Activated CD8-positive, alpha-beta memory T cell treated with anti-CD3 and anti-CD28 coated beads for 1 hour (primary cell): ENCODE measurements at regions not wholly inside any gene's neighbourhood (a gene's known extent, or its start where the extent isn't known, plus 50 kb on each side); places are given as distances from the start of the nearest gene placed in this dataset.
"Not testable (repeated sequence)": the region's sequence is repeated elsewhere in the genome, so short reads cannot be mapped to it uniquely, and the experiment has no call there.

ENCODE experiments used
- DNase-seq, 2 donors: peaks; one replicate each; pipeline ENCODE4 v3.0.0-alpha.2; 2020; ENCODE audit warnings: low read depth in 1 of 2; ENCODE audit errors: extremely low read depth in 1 of 2

DNA sequence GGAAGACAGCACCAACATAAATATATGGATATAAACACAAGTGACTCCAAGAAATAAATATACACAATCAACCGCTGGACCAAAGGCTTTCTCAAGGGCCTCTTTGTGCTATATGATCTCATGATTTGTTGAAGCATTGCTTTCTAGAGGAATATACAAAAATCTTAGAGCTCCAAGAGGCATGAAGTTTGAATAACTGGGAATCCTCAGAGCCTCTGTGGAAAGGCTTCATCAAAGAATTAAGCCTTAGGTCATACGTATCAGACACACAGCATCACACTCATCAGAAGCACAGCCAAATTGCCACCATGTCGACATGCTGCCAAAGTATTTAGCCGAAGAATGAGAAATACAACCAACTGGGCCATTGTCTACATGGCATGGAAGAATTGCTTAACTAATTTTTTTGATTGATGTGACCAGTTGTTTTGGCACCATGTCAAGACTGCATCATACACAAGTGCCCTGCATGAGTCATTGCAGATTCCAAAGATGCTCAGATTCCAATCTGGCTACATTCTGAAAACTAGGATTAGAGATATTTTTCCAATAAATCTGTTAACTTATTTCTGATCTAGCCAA, 860.6 kb upstream of the ZEB2 start:
- DNase-seq, result no peak

DNA sequence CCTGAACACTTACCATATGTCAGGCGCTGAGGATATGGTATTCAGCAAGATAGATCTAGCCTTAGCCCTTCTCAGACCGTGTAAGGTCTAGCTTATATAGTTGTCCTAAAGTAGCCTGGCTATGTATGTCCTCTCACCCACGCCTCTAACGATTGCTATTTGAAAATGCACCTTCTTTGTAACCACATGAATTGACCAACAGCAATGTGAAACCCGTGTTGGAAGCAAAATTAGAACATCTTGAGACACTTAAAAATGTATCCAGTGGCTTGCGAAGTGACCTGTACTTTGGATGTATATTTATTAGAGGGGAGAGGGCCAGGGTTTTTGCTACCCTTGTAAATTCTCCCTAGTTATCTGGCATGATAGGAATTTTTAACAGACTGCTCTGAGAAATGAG, 860.0 kb upstream of the ZEB2 start:
- DNase-seq, result no peak

DNA sequence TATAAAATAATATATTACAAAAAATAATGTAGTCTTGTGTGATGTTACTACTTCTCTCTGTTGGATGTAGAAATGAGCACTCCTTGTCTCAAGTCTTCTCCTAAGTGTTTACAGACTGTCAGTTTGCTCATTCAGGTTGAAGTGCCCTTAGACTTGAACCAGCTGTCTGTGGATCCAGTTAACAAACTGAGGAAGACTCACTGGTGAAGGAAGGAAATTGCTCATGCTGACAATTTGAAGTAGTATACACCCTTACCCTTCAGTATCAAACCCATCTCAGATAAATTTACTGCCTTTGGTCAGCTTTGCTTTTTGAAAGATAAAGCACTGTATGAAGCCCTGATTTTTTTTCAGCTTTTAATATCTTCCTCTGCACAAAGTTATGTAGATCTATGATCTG, 854.2 kb upstream of the ZEB2 start:
- DNase-seq, result no peak

DNA sequence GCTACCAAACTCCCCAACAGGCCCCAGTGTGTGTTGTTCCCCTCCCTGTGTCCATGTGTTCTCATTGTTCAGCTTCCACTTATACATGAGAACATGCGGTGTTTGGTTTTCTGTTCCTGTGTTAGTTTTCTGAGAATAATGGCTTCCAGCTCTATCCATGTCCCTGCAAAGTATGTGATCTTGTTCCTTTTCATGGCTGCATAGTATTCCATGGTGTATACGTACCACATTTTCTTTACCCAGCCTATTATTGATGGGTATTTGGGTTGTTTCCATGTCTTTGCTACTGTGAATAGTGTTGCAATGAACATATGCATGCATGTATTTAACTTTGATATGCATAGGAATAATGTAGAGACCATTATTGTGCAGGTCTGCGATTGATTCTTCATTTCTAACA, 847.4 kb upstream of the ZEB2 start:
- DNase-seq, result not testable (repeated sequence)

DNA sequence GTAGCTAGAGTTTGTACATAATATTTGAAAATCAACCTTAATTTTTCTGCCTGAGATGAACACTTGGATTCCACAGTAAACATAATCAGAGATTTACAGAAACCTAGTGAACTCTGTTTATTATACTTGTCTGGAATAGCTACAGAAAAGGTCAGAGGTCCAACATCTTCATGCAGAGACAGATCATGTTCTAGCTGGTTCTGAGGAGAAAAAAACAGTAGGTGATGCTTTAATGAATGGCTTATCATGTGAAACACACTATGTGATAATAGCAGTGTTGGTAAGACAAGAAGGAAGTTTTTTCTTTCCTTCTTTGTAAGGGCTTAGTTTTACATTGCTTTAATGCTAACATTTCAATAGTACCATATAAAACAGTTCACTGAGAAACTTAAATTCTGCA, 846.4 kb upstream of the ZEB2 start:
- DNase-seq, result no peak

DNA sequence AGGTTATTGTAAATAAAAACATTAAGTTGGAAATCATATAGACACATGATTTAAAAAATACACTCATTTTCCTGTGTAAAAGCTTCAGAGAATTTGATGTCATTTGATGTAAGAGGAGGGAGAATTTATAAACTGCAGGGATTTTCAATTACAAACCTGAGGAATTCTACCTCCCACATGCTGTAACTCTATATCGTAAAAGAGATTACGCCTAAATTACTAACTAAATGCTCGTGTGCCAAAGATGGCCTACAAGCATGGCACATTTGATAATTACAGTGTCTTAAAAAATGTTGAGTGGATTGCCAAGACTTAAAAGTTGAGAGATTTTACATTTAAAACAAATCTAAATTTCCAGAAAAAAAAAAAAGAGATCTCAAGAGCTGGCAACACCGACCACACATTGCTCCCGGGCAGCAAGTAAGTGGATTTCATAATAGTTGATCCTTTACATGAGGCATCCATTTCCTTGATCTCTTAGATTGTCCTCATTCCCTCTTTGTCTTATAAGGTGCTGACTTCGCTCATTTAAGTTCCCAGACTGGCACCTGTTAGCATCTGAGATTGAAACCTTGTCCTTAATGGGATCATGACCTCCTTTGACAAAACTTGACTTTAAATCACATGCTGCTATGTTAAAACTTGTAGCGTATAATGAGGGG, 840.3 kb upstream of the ZEB2 start:
- DNase-seq, result no peak

DNA sequence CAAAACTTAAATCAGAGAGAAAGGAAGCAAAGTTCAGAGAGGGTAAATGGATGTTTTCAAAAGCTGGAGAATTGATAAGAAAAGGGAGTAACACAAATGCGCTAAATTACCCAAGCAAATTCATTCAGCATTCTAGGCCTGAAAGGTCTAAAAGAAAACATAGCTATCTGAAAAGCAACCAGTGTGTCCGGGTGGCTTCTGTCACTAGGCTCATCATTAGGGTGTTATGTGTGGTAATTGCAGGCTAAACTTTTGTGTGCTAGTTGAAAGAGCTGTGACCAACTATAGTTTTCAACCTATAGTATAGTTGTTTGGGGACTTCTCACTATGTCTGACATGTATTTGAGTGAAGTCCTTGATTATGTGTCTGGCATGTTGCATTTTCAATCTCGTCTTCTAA, 839.6 kb upstream of the ZEB2 start:
- no peak for DNase-seq

DNA sequence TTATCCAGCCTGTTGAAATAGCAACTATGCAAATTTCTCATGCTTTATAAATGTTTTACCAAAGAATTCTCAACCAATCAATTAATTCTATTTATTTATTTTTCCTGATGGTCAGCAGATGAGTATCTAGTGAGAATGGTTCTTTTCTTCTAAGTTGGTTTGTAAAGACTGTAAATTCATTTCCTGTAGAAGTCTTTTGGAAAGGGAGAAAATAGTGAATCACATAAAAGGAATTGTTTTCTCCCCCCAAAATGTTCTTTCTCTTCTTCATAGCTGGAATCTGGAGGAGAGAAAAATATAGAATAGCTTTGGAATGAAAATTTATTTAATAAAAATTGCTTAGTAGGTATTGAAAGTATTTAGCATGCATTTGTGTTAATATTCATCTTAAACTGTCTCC, 836.1 kb upstream of the ZEB2 start:
- no peak for DNase-seq

DNA sequence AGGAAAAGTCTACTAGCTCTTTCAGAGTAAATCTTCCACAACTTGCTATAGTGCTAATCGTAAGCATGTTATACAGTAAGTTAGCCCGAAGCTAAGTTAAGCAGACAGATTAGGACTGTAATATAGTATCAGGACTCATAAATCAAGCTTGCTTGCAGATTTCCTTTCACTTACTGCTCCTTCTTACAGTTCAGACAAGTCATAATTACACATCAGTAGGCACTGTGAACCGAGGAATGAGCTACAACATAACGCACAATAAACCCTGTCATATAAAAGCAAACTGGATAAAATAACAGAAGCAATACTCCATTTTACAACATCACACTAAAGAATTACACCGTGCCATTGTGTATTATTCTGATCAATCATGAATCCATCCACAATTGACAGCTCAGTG, 832.6 kb upstream of the ZEB2 start:
- DNase-seq, result no peak

DNA sequence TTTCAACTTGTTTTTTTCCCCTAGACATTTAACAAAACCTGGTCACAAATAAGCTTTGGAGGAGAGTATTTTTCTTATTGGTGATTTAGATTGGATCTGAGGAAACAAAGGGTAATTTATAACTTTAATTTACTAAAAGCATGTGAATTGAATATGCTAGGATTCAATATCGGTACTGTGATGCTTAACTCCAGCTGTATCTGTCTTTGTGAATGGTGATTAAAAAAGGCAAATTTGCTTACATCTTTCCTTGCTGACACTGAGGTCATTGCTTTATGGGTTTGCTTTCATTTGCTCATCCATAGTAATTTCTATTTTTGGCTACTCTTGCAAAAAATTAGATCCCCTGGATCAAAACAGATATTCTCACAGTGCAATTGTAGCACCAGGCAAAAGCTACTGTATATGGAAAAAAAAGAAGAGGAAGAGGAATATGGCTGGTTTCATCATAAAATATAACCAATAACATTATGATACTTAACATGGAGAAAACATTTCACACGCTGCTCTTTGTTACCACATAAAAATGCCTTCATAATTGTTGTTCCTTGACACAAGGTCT, 832.0 kb upstream of the ZEB2 start:
- no peak for DNase-seq

DNA sequence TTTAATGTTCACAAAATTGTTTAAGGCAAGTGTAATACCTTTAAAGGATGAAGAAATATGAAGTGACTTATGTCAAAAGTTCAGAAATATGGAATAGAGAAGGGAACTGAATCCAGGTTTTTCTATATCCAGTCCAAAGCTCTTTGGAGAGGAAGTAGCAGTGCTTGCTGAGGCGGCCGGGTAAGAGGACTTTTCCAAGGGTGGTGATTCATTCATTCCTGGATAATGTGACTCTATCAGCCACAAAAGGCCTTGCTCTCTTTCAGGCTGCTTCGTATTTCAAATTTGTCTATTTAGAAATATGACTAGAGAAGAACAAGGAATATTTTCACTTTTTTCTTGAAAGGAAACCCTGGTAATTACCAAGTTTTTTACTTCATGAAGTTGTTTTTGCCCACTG, 830.1 kb upstream of the ZEB2 start:
- DNase-seq, result no peak

DNA sequence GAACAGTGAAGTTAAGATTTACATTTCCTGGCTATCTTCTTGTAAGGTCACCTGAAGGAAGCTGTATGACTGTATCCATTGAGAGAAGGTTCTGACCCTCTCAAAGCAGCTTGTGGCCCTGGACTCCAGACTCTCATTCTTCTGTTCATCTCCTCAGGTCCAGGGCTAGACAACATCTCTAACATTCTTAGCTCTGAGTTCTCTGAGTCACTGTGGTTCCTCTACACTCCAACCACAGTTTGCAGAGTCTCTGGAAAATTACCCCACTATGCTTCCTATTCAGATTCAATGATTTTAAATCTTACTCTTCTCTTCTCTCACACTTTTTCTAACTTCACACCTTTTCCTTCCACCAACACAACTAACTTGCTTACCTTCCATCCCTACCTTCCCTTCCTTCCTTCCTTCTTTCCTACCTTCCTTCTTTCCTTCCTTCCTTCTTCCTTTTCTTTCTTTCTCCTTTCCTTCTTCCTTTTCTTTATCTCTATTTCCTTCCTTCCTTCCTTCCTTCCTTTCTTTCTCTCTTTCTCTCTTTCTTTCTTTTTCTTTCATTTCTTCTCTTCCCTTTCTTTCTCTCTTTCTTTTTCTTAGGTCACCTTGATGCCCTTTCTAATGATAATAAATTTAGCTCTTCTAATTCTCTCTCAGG, 824.3 kb upstream of the ZEB2 start:
- DNase-seq, result no peak

DNA sequence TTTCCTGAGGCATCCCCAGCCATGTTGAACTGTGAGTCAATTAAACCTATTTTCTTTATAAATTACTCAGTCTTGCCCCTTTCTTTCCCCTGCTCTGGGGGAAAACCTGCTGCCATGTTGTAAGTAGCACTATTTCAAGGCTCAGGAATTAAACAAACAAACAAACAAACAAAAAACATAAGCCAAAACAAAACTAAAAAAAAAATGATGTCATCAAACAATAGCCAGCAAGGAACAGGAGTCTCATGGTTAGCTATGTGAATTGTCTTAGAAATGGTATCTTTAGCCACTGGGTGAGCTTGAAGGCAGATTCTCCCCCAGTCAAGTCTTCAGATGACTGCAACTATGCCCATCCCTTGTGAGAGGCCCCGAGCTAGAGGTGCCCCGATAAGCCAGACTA, 823.4 kb upstream of the ZEB2 start:
- DNase-seq, result no peak

DNA sequence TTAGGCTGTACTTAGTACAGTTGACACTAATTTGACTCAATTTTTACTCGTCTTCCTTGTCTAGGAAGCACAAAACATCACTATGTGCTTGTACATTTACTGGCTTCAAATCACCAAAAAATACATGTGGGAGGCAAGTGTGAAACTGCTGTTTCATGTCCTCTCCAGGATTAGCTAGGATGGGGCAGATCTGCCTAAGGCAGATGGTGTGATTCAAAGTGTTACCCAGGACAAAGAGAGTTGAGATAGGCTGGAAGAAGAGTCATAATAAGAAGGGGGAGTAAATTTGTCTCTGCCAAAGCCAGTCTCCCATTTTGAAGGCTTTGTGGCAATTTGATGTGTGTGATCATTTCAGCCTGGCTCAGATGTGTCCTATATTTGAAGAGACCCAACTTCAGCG, 821.6 kb upstream of the ZEB2 start:
- no peak for DNase-seq

DNA sequence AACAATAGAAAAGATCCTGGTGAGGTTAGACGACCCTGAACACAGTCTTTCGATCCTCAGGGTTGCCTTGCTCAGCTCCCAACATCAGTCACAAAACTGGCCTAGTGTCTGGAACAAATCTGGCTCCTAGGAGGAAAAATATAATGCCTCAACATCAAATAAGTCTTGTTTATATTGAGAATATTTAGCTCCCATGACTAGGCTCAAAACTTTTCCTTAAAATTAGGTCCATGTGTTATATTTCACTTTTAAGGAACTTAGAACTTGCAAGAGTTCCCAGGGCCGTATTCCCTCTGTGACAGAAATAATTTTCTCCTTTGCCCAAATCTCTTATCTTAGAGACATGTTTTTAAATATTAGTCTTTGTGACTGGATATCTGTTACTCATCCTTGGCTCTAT, 819.7 kb upstream of the ZEB2 start:
- DNase-seq, result no peak

DNA sequence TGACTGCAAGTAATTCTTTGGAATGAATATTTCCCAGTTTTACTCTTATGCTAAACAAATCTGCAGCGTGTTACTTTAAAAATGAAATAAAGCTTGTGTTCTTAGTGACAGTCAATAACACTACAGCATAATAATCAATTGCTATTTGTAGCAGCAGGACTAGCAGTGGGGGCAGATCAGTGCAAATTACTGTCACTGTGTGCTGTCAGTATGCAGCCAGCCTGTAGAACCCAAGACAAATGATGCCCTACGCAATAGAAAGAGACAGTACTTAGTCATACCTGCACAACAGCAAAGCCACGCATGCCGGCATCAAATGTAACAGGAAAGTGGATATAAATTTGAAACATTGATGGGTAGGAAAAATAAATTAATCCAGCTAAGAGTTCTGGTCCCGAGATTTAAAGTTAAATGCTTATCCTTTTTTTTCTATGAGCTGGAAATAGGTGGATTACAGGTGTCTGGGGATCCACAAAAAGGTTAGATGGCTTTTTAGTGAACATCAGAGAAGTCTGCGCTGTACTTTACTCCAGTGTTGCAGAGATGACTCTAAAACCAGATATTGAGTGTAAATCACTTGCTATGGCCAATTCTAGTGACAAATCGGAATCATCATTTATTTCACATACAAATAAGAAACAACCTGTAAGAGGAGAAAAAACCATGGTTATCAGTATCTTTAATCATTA, 812.4 kb upstream of the ZEB2 start:
- DNase-seq, result no peak

DNA sequence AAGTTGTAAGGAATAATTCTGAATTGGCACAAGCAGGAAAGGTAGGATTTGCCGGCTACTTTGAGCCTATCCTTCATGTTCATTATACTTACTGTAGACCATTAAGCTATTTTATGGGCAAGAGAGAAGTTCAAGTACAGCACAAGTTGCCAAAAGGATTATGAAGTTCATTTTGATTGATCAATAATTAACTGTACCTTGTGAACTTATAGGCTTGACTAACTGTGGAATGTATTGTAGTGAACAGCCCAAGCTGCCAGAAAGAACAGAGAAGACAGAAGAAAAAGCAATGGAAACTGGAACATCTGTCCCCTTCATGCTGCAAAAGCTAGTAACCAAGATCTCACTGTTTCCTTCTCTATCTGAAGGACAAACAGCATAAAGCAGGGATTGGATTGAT, 810.1 kb upstream of the ZEB2 start:
- DNase-seq, result no peak

DNA sequence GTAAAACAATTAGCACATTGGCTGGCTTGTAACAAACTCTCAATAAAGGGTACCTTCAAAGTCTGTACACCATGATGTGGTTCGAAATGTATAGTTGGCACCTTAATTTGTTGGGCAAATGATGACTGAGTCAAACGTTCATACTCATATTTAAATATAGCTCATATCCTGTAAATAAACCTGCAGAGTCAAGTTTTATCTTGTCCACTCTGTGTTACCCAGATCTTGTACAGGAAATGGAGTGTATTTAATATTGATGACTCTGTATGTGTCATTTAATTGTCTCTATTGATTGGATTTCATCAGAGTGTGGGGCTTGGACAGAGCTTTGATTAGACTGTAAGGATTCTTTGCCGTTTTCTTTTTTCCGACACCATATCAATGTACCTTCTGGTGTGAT, 805.6 kb upstream of the ZEB2 start:
- DNase-seq, result no peak

DNA sequence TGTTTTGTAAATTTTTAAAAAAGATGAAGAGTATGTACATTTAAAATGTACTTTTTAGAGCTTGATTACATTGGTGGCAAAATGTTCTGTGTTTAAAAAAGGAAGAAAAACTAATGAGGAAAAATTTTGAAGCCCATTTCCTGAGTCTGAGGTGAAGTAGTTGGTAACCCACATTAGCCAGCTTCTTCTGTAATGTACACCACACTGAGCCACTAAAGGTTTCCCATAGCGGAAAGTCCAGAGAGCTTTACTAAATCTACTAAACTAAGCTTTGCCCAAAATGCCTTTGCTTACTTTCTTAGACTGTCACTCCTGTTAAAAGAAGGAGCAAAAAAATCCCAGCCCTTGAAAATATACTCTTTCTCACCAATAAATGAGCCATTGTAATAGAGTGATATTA, 804.8 kb upstream of the ZEB2 start:
- no peak for DNase-seq

DNA sequence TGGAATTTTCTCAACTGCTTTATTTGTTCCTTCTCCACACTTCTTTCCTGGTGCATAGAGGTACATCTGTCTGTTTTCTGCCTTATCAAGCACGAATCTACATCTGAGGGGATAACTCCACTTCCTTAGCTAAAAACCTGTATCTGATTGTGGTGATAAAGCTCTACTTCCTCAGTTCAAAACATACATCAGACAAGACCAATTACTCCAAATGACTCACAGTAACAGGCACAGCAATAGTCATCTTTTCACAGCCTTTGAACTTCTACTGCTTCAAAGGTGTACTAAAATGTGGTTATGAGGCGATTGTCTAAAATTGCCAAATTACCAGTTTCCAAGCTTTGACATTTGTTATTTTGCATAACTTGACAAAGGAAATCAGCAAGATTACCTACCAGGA, 803.6 kb upstream of the ZEB2 start:
- DNase-seq, result no peak

DNA sequence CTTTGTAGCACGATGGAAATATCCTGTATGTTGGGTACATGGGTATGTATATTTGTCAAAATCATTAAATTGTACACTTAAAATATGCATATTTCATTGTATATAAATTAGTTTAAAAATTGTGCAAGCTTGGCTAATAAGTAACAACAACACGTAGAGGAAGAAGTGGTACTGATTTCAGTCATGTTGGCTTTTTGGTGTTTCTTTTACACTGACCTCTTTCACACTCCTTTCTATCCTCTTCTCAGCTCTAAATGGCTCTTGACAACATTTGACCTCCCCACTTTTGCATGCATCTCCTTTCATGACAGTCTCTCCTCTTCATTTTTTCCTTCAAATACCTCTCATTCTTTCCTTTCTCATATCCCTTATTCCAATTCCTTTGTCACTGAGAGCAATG, 801.4 kb upstream of the ZEB2 start:
- no peak for DNase-seq

DNA sequence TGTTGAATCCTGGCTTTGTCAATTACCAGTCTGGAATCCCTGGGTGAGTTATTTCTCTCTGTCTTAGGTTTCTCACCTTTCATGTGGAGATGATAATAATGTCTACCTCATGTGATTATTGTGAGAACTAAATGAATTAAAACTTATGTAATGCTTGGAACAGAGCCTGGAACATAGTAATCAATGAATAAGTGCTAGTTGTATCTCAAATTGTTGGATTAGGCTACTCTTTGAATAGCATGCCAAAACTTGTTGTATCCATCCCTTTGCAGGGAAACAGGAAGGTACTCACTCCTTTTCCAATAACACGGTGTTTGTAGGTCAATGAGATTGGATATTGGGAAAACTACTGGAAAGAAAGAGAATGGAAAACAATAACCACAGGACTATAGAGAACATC, 796.6 kb upstream of the ZEB2 start:
- DNase-seq, result no peak
